ENCODE measurements at regions not wholly inside any gene's neighbourhood (a gene's known extent, or its start where the extent isn't known, plus 50 kb on each side); places are given as distances from the start of the nearest gene placed in this dataset.

GRCh38 chr13:47100214-47100853 lies 203.5 kb upstream of the HTR2A start:
- DNase-seq, result no peak

GRCh38 chr13:47094734-47095434 lies 198.0 kb upstream of the HTR2A start:
- DNase-seq, result no peak

- no peak for DNase-seq
These were observed 195.3 kb upstream of the HTR2A start for GRCh38 chr13:47092202-47092601.

GRCh38 chr13:47087841-47088240 lies 191.0 kb upstream of the HTR2A start:
- no peak for DNase-seq

- no peak for DNase-seq
These were observed 190.4 kb upstream of the HTR2A start for GRCh38 chr13:47087241-47087640.

GRCh38 chr13:47085346-47085745 lies 188.5 kb upstream of the HTR2A start:
- no peak for DNase-seq

GRCh38 chr13:47081850-47082249 lies 185.0 kb upstream of the HTR2A start:
- DNase-seq, result no peak

- DNase-seq, result no peak
These were observed 184.4 kb upstream of the HTR2A start for GRCh38 chr13:47081246-47081645.

- DNase-seq, result no peak
These were observed 183.8 kb upstream of the HTR2A start for GRCh38 chr13:47080621-47081020.

- no peak for DNase-seq
These were observed 179.6 kb upstream of the HTR2A start for GRCh38 chr13:47076500-47076899.

- DNase-seq, result no peak
These were observed 172.3 kb upstream of the HTR2A start for GRCh38 chr13:47069133-47069532.

- no peak for DNase-seq
These were observed 170.5 kb upstream of the HTR2A start for GRCh38 chr13:47067306-47067705.

- no peak for DNase-seq
These were observed 169.4 kb upstream of the HTR2A start for GRCh38 chr13:47066226-47066625.

GRCh38 chr13:47064381-47064780 lies 167.5 kb upstream of the HTR2A start:
- DNase-seq, result no peak

- no peak for DNase-seq
These were observed 152.6 kb upstream of the HTR2A start for GRCh38 chr13:47049276-47049989.

- DNase-seq, result no peak
These were observed 149.9 kb upstream of the HTR2A start for GRCh38 chr13:47046706-47047105.

- DNase-seq, result no peak
These were observed 148.0 kb upstream of the HTR2A start for GRCh38 chr13:47044842-47045241.

- DNase-seq, result peak; percentile 82
These were observed 142.3 kb upstream of the HTR2A start for GRCh38 chr13:47039106-47039505.

GRCh38 chr13:47038188-47038587 lies 141.3 kb upstream of the HTR2A start:
- no peak for DNase-seq

- peak; percentile 40 for DNase-seq
These were observed 139.6 kb upstream of the HTR2A start for GRCh38 chr13:47036294-47037008.

- peak; percentile 61 for DNase-seq
These were observed 136.4 kb upstream of the HTR2A start for GRCh38 chr13:47033216-47033615.

GRCh38 chr13:47027780-47028437 lies 131.1 kb upstream of the HTR2A start:
- no peak for DNase-seq
